Activated CD4-positive, alpha-beta T cell treated with anti-CD3 and anti-CD28 coated beads, Interleukin-10, Interleukin-2, amounts not matched to agents 100 ng/mL and 50 ng/mL, durations not matched to agents 16 hours and 8 hours (primary cell): ENCODE measurements at regions not wholly inside any gene's neighbourhood (a gene's known extent, or its start where the extent isn't known, plus 50 kb on each side); places are given as distances from the start of the nearest gene placed in this dataset.
"Not testable (repeated sequence)": the region's sequence is repeated elsewhere in the genome, so short reads cannot be mapped to it uniquely, and the experiment has no call there.

ENCODE experiments used
- DNase-seq: peaks from one replicate; pipeline ENCODE4 v3.0.0-alpha.2; 2020

DNA sequence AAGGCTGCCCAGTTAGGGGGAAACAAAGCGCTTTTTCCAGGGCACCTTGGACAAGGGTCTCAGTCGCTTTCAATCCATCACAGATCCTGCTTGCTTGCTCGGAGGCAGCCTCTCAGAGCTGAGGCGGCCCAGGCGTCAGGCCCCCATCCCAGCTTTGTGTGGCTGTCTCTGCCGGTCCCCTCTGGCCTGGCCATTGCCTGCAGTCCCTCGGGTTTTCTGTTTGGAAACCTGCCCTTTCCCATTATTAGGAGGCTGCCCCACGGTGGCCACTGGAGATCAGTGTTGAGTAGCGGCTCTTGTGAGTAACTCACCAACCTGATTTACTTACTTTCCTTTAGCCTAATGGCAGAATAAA is 216.1 kb downstream of the GLRX3 start:
- DNase-seq, result no peak

- DNase-seq, result no peak
These were observed 217.9 kb downstream of the GLRX3 start for GRCh38 chr10:130353928-130354572.

- DNase-seq, result no peak
These were observed 218.4 kb downstream of the GLRX3 start for GRCh38 chr10:130354573-130354954.

DNA sequence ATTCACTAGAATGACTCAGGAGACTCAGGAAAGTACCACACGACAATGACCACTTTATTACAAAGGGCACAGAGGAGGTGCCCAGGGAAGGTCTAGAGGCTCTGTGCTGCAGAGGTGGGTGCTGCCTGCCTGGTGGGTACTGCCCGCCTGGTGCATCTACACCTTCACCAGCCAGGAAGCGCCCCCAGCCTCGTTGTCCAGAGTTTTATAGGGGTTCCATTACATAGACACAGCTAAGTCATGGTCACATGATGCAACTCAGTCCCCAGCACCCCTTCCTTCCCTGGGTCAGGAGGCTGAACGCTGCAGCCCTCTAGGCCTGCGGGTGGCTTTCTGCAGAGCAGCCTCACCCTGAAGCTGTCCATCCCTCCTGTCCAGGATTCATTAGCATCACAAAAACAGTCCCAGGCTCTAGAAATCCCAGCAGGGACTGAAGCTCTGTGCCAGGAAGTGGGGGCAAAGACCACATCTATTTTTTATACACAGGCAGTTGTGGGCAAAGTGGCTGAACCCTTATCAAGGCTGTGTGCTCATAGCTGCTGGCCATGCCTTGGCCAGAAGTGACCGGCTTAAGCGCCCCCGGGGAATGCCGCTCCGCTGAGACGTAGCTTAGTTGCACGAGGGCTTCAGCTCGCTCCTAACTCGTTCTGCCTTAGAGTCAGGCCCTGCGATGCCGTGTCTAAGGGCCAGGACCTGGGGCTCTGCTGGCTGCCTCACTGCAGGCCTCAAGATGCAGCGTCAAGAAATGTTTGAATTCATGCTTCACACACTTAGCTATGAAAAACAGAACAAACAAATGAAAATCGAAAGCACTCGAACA is 219.0 kb downstream of the GLRX3 start:
- no peak for DNase-seq

GRCh38 chr10:130356429-130356828 is 220.2 kb downstream of the GLRX3 start:
- not testable (repeated sequence) for DNase-seq

DNA sequence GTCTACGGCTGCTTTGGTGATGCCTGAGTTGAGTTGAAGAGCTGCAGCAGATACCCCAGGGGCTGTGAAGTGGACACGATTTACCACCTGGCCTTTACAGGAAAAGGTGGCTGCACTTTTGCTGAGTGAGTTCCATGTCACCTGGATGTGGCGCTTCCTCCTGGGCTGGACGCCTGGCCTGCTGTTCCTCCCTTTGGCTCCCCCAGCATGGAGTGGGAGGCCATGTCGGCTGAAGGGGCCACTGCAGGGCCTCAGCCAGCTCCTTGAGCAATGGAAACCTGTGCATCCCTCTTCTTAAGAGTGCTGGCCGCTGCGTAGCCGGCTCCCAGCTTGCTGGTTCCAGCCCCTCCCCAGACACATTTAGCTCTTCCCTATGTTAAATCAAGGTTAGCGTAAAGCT is 221.0 kb downstream of the GLRX3 start:
- DNase-seq, result no peak

- no peak for DNase-seq
These were observed 221.8 kb downstream of the GLRX3 start for GRCh38 chr10:130357951-130358350.

GRCh38 chr10:130358981-130359650 is 222.9 kb downstream of the GLRX3 start:
- no peak for DNase-seq

- DNase-seq, result no peak
These were observed 223.5 kb downstream of the GLRX3 start for GRCh38 chr10:130359711-130360110.

GRCh38 chr10:130360826-130361311 is 224.7 kb downstream of the GLRX3 start:
- no peak for DNase-seq

GRCh38 chr10:130361351-130362105 is 225.3 kb downstream of the GLRX3 start:
- DNase-seq, result no peak

DNA sequence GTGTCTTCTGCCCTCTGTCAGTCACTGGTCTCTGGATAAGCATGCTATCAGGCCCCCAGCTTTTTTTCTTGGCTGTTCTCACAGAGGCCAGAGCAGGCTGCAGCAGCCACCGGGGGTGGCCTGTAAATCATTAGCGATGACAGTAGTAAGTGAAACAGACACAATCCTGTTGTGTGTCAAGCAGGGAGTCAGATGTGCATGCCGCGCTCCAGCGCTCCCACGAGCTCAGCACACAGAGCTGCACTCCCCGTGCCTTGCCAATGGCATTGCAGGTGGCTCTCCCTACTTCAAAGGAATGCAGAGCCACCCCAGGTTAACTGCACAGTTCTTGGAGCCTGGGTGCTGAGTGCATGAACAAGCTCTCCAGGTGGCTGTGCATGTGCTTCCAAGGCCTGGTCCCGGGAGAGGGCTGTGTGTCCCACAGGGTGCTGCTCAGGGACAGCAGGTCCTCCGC is 226.1 kb downstream of the GLRX3 start:
- no peak for DNase-seq

DNA sequence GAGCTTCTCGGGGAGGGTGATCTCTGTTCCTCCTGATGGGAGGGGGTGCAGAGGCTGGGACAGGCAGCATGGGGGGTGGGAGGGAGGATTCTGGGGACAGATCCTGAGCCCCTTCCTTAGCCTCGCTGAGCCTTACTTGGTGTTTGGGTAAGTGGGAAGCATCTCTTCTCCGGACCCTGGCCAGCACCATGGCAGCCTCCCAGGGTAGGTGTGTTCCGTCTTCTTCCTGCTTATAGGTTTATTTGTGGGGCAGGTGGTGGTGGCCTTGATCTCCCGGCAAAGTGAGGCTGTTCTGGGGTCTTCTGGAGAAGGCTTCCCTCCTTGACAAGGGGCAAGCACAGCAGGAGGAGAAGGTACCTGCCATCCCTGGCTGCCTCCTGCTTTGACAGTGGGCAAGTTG is 226.9 kb downstream of the GLRX3 start:
- no peak for DNase-seq

GRCh38 chr10:130363899-130364445 is 227.8 kb downstream of the GLRX3 start:
- no peak for DNase-seq

DNA sequence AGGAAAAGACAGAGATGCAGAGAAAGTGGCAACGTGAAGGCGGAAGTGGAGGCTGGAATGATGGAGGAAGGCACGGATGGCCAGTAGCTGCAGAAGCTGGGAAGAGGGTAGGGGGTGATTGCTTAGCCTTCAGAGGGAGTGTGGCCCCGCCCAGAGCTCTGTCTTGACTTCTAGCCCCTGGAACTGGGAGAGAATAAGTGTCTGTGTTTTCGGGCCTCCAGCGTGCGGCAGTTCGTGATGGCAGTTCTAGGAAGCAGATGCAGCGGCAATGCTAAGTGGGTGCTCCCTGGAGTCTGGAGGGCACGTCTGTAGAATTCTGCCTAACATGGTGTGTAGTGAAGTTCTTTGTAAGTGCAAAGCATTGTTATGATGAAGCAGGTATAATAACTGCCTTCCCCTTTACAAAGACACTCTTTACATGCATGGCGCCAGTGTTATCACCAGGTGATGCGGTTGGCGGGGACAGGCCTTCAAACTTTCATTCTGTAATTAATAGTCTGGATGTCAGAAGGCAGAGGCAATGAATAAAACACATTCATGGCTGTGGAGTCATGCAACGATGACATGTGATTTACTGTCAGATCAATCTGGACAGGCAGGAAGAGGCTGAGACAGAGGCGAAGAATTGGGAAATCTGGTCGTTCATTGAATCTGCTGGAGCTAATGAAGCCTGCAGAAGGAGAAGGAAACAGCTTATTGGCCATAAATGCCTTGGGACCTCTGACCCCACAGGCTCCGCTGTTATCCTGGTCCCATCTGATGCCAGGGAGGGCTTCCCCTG is 228.6 kb downstream of the GLRX3 start:
- no peak for DNase-seq

- DNase-seq, result no peak
These were observed 232.8 kb downstream of the GLRX3 start for GRCh38 chr10:130368761-130369560.

DNA sequence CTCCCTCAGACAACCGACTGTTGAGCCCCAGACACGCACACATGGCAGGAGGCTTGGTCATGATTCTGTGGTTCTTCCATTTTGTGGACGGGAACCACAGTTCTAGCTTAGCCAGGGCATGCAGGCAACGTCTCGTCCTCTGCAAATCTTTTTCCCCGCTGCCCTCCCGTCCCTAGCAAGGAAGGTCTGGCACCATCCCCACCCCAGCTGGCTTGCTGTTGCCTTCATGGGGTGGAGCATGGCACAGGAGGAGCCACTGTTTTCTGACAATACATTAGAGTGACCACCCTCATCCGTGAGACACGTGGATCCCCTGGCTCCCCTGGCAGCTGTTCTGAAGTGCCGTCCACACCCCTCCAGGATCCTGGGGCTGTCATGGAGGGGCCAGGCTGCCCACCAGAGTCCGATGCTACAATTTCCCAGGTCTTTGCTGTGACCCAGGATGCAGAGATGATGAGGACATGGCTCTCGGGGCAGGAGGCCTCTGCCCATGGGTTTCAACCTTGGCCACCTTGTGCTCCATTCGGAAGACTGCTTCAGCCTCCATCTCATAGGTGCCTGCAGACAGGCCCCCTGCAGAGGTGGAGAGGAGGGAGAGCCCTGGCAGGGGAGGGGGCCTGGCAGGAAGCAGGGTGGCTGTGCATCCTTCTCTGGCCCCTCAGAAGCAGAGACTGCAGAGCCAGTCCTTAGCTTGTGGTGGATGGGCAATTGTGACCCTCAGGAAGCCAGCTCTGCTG is 233.6 kb downstream of the GLRX3 start:
- no peak for DNase-seq

DNA sequence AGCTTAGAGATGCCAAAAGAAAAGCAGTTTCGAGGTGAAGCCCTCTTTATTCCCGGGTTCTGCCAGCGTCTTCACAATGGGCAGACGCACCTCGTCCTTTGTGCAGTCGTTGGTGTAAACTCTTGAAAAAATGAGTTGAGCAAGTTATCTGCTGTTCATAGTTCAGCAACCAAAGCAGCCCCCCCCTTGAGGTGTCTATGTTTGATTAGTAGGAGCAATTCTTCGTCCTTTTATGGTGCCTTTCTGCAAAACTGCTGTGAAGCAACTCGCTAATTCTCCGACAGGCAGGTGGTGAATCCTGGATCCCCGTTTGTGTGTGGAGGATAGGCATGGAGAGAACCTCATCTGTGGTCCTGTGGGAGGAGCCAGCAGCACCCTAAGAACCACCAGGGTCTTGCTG is 234.5 kb downstream of the GLRX3 start:
- no peak for DNase-seq

- DNase-seq, result no peak
These were observed 235.0 kb downstream of the GLRX3 start for GRCh38 chr10:130371156-130371555.

- no peak for DNase-seq
These were observed 235.5 kb downstream of the GLRX3 start for GRCh38 chr10:130371666-130372065.
